Mesendoderm (in vitro differentiated cells): ENCODE measurements at regions not wholly inside any gene's neighbourhood (a gene's known extent, or its start where the extent isn't known, plus 50 kb on each side); places are given as distances from the start of the nearest gene placed in this dataset.

Experiments
- DNase-seq: peaks from one replicate; pipeline ENCODE4 v3.0.0; 2013
- H2AK5ac ChIP-seq: 2 replicates; pipeline ENCODE4 v1.6.1; 2013; ENCODE audit warnings: low read length, inconsistent platforms
- H2BK120ac ChIP-seq: 2 replicates; pipeline ENCODE4 v1.6.1; 2013; ENCODE audit warnings: low read depth, mild to moderate bottlenecking, low read length, moderate library complexity, mixed read lengths
- H2BK15ac ChIP-seq: replicated peaks from 2 replicates; pipeline ENCODE4 v1.6.1; 2013; ENCODE audit warnings: low read depth, mild to moderate bottlenecking, moderate library complexity
- H2BK5ac ChIP-seq: 2 replicates; pipeline ENCODE4 v1.6.1; 2013; ENCODE audit warnings: low read length, inconsistent platforms
- H3K18ac ChIP-seq: 2 replicates; pipeline ENCODE4 v1.6.1; 2013; ENCODE audit warnings: mild to moderate bottlenecking, low read length, mixed read lengths
- H3K23ac ChIP-seq: one replicate; pipeline ENCODE4 v1.6.1; 2013; ENCODE audit warnings: low read length
- H3K27ac ChIP-seq: 2 replicates; pipeline ENCODE4 v1.5.1; 2013; ENCODE audit warnings: low read depth, mild to moderate bottlenecking, inconsistent platforms, low read length, moderate library complexity
- H3K27me3 ChIP-seq: 2 replicates; pipeline ENCODE4 v1.6.1; 2013; ENCODE audit warnings: low read length, control low read depth, mild to moderate bottlenecking, inconsistent platforms; ENCODE audit not compliant: insufficient read depth, poor library complexity
- H3K36me3 ChIP-seq: 2 replicates; pipeline ENCODE4 v1.6.1; 2013; ENCODE audit warnings: low read length, inconsistent platforms; ENCODE audit not compliant: control insufficient read depth, insufficient read depth
- H3K4ac ChIP-seq: one replicate; pipeline ENCODE4 v1.6.1; 2013; ENCODE audit warnings: low read depth, mild to moderate bottlenecking, low read length, moderate library complexity
- H3K4me1 ChIP-seq: 2 replicates; pipeline ENCODE4 v1.6.1; 2013; ENCODE audit warnings: low read depth, low read length, inconsistent platforms; ENCODE audit not compliant: control insufficient read depth
- H3K4me2 ChIP-seq: 2 replicates; pipeline ENCODE4 v1.6.1; 2013; ENCODE audit warnings: low read length
- H3K4me3 ChIP-seq: 2 replicates; pipeline ENCODE4 v1.5.1; 2013; ENCODE audit warnings: mild to moderate bottlenecking, low read length
- H3K56ac ChIP-seq: one replicate; pipeline ENCODE4 v1.6.1; 2013; ENCODE audit warnings: low read length
- H3K79me1 ChIP-seq: 2 replicates; pipeline ENCODE4 v1.6.1; 2013; ENCODE audit warnings: low read length, inconsistent platforms
- H3K79me2 ChIP-seq: 2 replicates; pipeline ENCODE4 v1.6.1; 2013; ENCODE audit warnings: mild to moderate bottlenecking, low read length; ENCODE audit not compliant: control insufficient read depth, insufficient read depth
- H3K9ac ChIP-seq: 2 replicates; pipeline ENCODE4 v1.6.1; 2013; ENCODE audit warnings: low read length, inconsistent platforms
- H4K5ac ChIP-seq: one replicate; pipeline ENCODE4 v1.6.1; 2013; ENCODE audit warnings: low read length
- H4K8ac ChIP-seq: one replicate; pipeline ENCODE4 v1.6.1; 2013; ENCODE audit warnings: low read depth, mild to moderate bottlenecking, control low read depth, low read length, moderate library complexity
- WGBS: extraction: QIAGEN DNeasy Blood & Tissue Kit; methylation state at CpG from one replicate; pipeline ENCODE4 v1.1.7; 2013; ENCODE audit warnings: low lambda C conversion rate, missing lambda C conversion rate; ENCODE audit not compliant: insufficient coverage; ENCODE audit errors: extremely low coverage; 5-methylcytosine and 5-hydroxymethylcytosine counted together

GRCh38 chr11:126149759-126150625 lies 61.5 kb downstream of the RPUSD4 start:
- H3K18ac ChIP-seq, result no peak overlapping the region
- H2BK5ac ChIP-seq, result no peak overlapping the region
- H3K79me1 ChIP-seq, result no peaks in the 10 kb centered on the region
- WGBS, result no CpG with 5 or more reads among the region's 15 CpGs
- peaks cover 9% of the 10 kb centered on the region for H3K4me1 ChIP-seq
- H2BK15ac ChIP-seq, result no peak overlapping the region
- H3K4ac ChIP-seq, result no peak overlapping the region
- H3K36me3 ChIP-seq, result no peaks in the 10 kb centered on the region
- DNase-seq, result no peak
- H4K8ac ChIP-seq, result no peak overlapping the region
- no peak overlapping the region for H3K9ac ChIP-seq
- H2BK120ac ChIP-seq, result no peak overlapping the region
- no peak overlapping the region for H3K4me3 ChIP-seq
- no peak overlapping the region for H3K27ac ChIP-seq
- H2AK5ac ChIP-seq, result no peak overlapping the region
- H4K5ac ChIP-seq, result no peak overlapping the region
- no peak overlapping the region for H3K23ac ChIP-seq
- H3K79me2 ChIP-seq, result no peaks in the 10 kb centered on the region
- H3K56ac ChIP-seq, result no peak overlapping the region
- no peak overlapping the region for H3K4me2 ChIP-seq
- H3K27me3 ChIP-seq, result no peaks in the 10 kb centered on the region

DNA sequence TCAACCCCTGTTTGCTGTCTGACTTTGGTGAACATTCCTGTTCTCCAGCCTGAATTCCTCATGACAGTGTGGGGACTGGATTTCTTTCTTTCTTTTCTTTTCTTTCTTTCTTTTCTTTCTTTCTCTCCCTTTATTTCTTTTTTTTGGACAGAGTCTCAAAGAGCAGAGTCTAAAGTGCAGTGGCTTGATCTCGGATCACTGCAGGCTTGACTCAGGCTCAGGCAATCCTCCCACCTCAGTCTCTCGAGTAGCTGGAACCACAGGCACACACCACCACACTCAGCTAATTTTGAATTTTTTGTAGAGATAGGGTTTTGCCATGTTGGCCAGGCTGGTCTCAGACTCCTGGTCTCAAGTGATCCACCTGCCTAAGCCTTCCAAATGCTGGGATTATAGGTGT lies 63.1 kb downstream of the RPUSD4 start:
- peak overlapping the region; percentile 18 for H3K18ac ChIP-seq
- no peak overlapping the region for H3K23ac ChIP-seq
- H3K27ac ChIP-seq, result no peak overlapping the region
- no peak overlapping the region for H3K56ac ChIP-seq
- peaks cover 9% of the 10 kb centered on the region for H3K4me1 ChIP-seq
- H3K4me3 ChIP-seq, result no peak overlapping the region
- no peak for DNase-seq
- no peak overlapping the region for H2BK120ac ChIP-seq
- H3K9ac ChIP-seq, result no peak overlapping the region
- no peak overlapping the region for H2BK15ac ChIP-seq
- no peaks in the 10 kb centered on the region for H3K79me1 ChIP-seq
- WGBS, result no CpG with 5 or more reads among the region's 2 CpGs
- no peak overlapping the region for H4K8ac ChIP-seq
- H3K4me2 ChIP-seq, result no peak overlapping the region
- H4K5ac ChIP-seq, result no peak overlapping the region
- H3K36me3 ChIP-seq, result no peaks in the 10 kb centered on the region
- H3K4ac ChIP-seq, result no peak overlapping the region
- H2BK5ac ChIP-seq, result no peak overlapping the region
- H3K27me3 ChIP-seq, result no peaks in the 10 kb centered on the region
- no peaks in the 10 kb centered on the region for H3K79me2 ChIP-seq
- H2AK5ac ChIP-seq, result no peak overlapping the region

DNA sequence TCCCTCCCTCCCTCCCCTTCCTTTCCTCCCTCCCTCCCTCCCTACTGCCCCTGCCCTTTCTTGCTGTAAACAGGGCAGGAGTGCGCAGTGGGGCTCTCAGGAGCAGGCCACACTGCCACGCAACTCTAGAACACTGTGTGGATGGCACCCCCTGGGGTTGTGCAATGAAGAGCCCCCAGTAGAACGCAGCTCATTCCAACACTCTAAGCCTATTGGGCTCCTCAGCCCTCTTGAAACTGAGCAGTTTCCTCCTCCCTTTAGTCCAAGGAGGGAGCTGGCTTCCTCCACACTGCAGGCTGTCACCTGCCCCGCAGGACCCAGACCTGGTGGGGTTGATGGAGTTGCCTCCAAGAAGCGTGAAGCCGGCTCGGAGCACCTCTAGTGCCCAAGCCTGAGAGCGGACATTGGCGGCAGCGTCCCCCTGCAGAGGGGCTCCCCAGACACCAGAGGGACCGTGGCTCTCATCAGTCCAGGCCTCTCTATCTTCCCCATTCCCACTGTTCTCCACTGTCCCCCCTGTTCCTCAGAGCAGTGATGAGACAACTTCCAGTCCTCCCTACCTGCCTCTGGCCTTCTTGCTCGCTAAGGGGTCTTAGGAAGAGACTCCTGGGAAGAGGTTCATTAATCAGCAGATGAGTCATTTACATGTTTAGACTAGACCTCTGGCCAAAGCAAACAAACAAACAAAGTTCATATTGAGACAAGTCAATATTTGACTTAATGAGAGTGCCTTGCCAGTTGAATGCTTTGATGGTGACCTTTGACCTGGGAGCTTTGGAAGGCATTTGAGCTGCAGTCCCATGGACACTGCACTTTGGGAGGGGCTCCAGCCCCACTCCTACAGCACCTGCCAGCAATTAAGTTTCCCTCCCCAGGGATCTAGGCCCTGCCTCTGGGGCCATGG lies 64.0 kb downstream of the RPUSD4 start:
- peak overlapping the region; percentile 18 for H3K18ac ChIP-seq
- H3K27ac ChIP-seq, result no peak overlapping the region
- H3K23ac ChIP-seq, result no peak overlapping the region
- peak overlapping the region; percentile 39 for H3K9ac ChIP-seq
- no peaks in the 10 kb centered on the region for H3K79me2 ChIP-seq
- H2AK5ac ChIP-seq, result no peak overlapping the region
- no peaks in the 10 kb centered on the region for H3K27me3 ChIP-seq
- no peak overlapping the region for H3K4ac ChIP-seq
- H3K56ac ChIP-seq, result peak overlapping the region; percentile 78
- WGBS, result no CpG with 5 or more reads among the region's 12 CpGs
- H4K8ac ChIP-seq, result no peak overlapping the region
- no peak overlapping the region for H4K5ac ChIP-seq
- H2BK5ac ChIP-seq, result peak overlapping the region; percentile 49
- no peaks in the 10 kb centered on the region for H3K36me3 ChIP-seq
- no peak overlapping the region for H2BK120ac ChIP-seq
- DNase-seq, result peak; percentile 49
- H2BK15ac ChIP-seq, result no peak overlapping the region
- no peak overlapping the region for H3K4me2 ChIP-seq
- peaks cover 9% of the 10 kb centered on the region for H3K4me1 ChIP-seq
- H3K4me3 ChIP-seq, result no peak overlapping the region
- no peaks in the 10 kb centered on the region for H3K79me1 ChIP-seq

GRCh38 chr11:126146454-126147192 lies 64.8 kb downstream of the RPUSD4 start:
- Histone ChIP-seq H2AK5ac (no peak overlapping the region), H3K9ac (peak overlapping the region; percentile 57), H3K4me3 (no peak overlapping the region), H3K56ac (peak overlapping the region; percentile 86), H3K4ac (peak overlapping the region; percentile 46), H3K18ac (peak overlapping the region; percentile 54), H3K79me2 (no peaks in the 10 kb centered on the region), H2BK120ac (no peak overlapping the region), H2BK15ac (no peak overlapping the region), H4K5ac (no peak overlapping the region), H3K36me3 (no peaks in the 10 kb centered on the region), H3K23ac (no peak overlapping the region), H3K27ac (peak overlapping the region; percentile 36), H3K4me2 (peak overlapping the region; percentile 8), H4K8ac (peak overlapping the region; percentile 40), H3K79me1 (no peaks in the 10 kb centered on the region), H3K27me3 (no peaks in the 10 kb centered on the region), H2BK5ac (no peak overlapping the region), H3K4me1 (peaks cover 9% of the 10 kb centered on the region)
- peak; percentile 63 for DNase-seq
- WGBS, result no CpG with 5 or more reads among the region's 23 CpGs

DNA sequence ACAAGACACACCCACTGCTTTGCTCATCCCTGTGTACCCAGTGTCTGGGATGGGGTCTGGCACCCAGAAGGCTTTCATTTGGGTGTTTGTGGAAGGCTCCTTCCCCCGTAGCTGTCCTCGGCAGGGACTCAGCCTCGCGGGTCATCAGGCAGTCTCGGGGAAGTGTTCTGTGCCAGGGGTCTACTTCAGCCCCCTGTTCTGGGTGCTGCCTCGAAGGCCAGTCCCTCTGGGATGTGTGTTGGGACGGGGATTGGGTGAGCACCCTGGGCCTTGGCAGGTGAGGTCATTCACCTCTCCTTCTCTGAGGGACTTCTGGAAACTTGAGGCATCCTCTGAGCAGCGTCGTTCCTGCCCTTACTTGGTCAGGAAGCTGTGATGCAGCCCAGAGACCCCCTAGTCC lies 65.5 kb downstream of the RPUSD4 start:
- H4K8ac ChIP-seq, result no peak overlapping the region
- peaks cover 9% of the 10 kb centered on the region for H3K4me1 ChIP-seq
- no peak overlapping the region for H3K4ac ChIP-seq
- H3K79me2 ChIP-seq, result no peaks in the 10 kb centered on the region
- no peak overlapping the region for H2AK5ac ChIP-seq
- H3K18ac ChIP-seq, result no peak overlapping the region
- no peak overlapping the region for H4K5ac ChIP-seq
- H2BK120ac ChIP-seq, result no peak overlapping the region
- no peak overlapping the region for H3K9ac ChIP-seq
- no peaks in the 10 kb centered on the region for H3K36me3 ChIP-seq
- no peak overlapping the region for H3K27ac ChIP-seq
- no CpG with 5 or more reads among the region's 9 CpGs for WGBS
- no peak overlapping the region for H3K56ac ChIP-seq
- no peaks in the 10 kb centered on the region for H3K27me3 ChIP-seq
- H2BK5ac ChIP-seq, result no peak overlapping the region
- H2BK15ac ChIP-seq, result no peak overlapping the region
- H3K23ac ChIP-seq, result no peak overlapping the region
- H3K4me2 ChIP-seq, result no peak overlapping the region
- no peak overlapping the region for H3K4me3 ChIP-seq
- no peaks in the 10 kb centered on the region for H3K79me1 ChIP-seq
- no peak for DNase-seq
